HG03460 (cell line): ENCODE measurements at regions not wholly inside any gene's neighbourhood (a gene's known extent, or its start where the extent isn't known, plus 50 kb on each side); places are given as distances from the start of the nearest gene placed in this dataset.
A peak's percentile ranks its signal among the peaks of the same experiment; 100 is the strongest.

Experiments used
- ATAC-seq: cut with Tn5 transposase; IDR thresholded peaks from one replicate; pipeline ENCODE4 v1.9.1; 2021; ENCODE audit not compliant: unreplicated experiment

DNA sequence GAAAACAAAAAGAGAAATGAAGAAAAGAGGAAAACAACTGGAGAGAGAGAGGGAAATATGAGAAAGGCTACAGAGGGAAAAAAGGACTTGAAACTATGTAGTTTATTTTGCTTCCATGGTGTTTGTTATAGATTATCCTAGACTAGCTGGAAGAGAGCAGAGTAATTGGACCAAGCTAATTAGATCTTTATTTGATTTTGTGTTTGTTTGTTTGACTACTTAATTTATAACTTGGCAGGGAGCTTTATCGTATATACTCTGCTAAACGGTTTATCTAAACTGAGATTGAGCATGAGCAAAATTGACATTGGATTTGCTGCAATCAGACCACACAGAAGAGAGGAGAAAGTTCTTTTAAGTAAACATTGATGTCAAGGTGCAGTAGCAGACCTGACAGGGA lies 443.8 kb upstream of the USP24 start:
- ATAC-seq: no peak

GRCh38 chr1:55654750-55655149 lies 439.6 kb upstream of the USP24 start:
- ATAC-seq: no peak

- no peak for ATAC-seq
Observed at GRCh38 chr1:55654171-55654570, 439.0 kb upstream of the USP24 start.

GRCh38 chr1:55650444-55650843 lies 435.3 kb upstream of the USP24 start:
- no peak for ATAC-seq

- no peak for ATAC-seq
Observed at GRCh38 chr1:55646181-55646580, 431.0 kb upstream of the USP24 start.

DNA sequence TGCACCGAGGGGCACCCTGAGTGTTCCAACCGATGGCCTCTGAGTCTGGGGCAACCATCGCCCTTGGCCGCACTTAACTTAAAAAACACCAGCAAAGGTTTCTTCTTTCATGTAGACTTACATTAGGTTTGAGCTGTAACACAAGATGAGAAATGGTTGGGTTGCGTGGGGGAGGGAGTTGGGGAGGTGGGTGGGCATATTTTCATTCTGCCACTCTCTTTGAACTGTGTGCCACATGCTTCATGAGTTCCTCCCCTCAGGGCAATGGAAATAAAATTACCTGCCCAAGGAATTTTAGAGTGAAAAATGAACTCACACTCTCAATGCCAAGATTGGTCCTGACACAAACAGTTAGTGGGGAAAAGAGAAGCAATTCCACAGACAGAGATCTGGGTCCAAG lies 430.1 kb upstream of the USP24 start:
- ATAC-seq: no peak

- ATAC-seq: no peak
Observed at GRCh38 chr1:55641947-55642346, 426.8 kb upstream of the USP24 start.

DNA sequence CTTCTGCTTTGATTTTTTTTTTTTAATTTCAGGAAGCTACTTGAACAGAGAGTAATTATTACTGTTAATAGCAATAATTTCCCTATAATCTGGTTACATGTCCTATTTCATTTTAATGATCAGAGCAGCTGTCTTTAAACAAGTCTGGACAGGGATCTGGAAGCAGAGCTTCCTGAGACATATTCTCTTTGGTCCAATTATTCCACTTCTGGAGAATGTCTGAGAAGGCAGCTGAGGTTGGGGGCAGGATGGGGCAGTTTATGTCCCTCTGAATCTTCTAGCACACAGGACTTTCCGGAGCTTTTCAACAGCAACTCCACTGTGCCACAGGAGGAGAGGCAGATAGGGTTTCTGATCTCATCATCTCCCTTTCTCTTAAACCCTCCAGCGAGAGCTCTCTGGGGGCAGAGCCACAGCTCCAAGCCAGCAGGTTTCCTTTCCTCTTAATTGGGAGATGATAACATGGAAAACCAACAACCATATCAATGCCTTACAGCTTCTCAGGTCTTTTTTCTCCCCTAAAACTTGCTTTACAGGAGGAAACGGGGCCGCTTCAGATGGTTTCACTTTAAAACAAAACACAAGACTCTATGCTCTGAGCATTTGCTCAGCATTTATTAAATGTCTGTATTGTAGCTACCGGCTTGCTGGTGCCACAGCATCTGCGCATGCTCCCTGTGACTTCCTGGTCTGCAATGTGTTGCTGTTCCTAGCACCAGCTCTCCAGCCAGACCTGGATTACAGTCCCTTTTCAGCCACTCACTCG lies 425.7 kb upstream of the USP24 start:
- ATAC-seq: peak; percentile 73

DNA sequence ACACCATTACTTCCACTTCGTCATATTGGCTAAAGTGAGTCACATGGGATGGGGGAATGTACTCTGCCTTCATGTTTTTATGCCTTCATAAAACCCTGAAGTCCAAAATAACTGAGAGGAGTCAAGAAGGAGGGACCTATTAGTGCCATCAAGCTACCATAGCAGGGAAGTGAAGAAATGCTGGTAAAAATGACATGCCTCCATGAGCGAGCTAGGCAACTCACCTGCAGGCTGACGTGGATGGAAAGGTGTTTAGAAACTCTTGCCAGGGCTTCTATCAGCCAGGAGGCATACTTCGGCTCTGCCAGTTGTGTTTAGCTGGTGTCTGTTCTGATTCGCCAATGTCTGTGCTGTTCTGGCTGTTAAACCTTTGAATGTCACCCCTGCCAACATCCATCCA lies 424.4 kb upstream of the USP24 start:
- ATAC-seq: no peak

DNA sequence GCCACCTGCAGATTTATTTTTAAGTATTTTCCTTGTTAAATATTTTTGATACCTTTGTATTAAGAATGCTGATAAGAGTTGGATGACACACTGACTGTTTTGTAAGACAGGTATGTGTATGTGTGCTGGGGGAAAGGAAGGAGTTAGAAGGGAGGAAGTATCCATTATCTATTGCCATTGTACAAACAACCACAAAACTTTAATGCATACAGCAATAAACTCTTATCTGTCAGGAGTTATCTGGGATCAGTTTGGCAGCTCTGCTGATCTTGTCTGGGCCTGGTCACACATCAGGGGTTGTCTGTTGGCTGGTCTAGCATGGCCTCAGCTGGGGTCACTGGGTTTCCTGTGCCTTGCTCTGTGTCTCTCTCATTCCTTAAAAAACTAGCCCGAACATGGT lies 423.9 kb upstream of the USP24 start:
- no peak for ATAC-seq

- no peak for ATAC-seq
Observed at GRCh38 chr1:55636696-55637095, 421.5 kb upstream of the USP24 start.

- no peak for ATAC-seq
Observed at GRCh38 chr1:55635856-55636255, 420.7 kb upstream of the USP24 start.

GRCh38 chr1:55634516-55634915 lies 419.4 kb upstream of the USP24 start:
- no peak for ATAC-seq

DNA sequence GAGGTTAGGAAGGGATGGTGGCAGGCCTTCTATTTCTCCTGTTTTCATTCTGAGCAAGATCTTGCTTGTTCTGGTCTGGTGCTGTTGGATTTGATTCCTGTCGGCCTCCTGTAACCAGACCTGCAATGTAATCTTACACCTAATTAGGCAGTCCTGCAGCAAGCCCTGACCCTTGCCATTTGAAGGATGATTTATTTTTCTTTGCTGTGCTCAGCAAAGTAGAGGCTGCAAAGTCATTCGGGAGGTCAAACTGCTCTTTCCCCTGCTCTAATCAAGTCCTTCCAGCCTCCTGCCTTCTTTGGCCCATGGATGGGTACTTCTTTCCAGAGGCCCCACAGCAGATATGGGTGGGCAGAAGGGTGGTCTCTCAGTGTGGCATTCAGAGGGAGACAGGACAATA lies 417.7 kb upstream of the USP24 start:
- no peak for ATAC-seq

GRCh38 chr1:55632058-55632457 lies 416.9 kb upstream of the USP24 start:
- ATAC-seq: no peak

DNA sequence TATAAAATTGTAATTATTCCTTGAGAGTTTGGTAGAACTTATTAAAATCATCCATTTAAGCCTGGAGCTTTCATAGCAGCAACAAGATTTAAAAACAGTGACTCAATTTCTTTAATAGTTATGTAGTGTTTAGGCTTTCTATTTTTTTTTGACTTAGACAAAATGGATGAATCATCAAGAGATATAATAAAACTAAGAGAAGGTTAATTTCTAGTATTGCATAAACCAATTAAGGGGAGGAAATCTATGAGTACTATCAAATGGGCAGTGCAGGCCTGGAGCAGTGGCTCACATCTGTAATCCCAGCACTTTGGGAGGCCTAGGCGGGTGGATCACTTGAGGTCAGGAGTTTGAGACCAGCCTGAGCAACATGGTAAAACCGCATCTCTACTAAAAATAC lies 416.3 kb upstream of the USP24 start:
- ATAC-seq: no peak

DNA sequence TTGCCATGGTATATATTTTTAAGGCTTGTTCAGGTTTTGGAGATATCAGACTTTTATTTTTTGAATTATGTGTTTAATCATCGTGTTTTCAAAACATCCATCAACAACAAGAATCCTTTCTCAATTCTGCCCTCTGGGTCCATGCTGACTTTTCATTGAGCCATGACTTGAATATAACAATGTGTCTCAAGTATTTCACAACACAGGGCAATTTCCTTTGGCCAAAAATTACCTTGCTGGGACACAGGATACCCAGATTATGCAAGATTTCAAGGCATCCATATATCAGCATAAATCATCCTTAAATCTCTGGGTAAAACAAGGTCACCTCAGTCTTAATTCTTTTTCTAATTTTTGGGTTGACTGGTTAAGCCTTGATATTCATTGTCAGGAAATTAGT lies 411.2 kb upstream of the USP24 start:
- ATAC-seq: no peak

DNA sequence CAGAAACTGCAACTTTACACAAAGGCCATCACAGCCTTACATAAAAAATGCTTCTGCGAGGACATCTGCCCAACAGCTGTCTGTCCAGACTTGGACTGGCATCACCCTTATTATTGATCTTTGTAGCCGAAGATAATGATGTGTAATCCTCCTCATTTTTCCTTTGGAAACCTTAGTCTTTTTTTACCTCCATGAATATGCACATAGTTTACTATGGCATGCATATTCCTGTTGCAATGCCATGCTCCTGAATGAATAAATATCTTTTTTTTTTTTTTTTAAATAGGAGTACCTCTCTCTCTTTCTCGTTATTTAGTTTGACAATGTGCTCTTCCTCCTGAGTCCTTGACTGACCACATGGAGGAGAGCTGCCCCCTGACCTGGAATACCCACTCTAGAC lies 409.6 kb upstream of the USP24 start:
- no peak for ATAC-seq

GRCh38 chr1:55623311-55623710 lies 408.1 kb upstream of the USP24 start:
- no peak for ATAC-seq

DNA sequence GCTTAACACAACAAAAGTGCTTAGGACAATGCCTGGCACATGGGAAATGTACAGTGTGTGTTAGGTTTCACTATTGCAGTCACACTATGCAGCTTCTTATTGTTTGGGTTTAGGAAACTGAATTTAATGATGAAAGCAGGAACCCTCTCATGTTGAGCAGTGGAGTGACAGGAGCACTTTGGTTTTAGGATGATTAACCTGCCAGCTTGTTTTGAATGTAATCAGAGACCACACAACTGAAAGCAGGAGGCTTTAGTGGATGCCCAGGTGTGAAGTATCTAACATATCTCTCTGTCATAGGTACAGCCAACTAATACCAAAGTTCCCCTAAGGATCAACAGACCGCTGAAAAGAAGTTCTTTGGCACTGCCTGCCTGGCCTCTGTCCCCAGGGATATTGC lies 406.9 kb upstream of the USP24 start:
- no peak for ATAC-seq

- ATAC-seq: no peak
Observed at GRCh38 chr1:55618199-55618598, 403.0 kb upstream of the USP24 start.

DNA sequence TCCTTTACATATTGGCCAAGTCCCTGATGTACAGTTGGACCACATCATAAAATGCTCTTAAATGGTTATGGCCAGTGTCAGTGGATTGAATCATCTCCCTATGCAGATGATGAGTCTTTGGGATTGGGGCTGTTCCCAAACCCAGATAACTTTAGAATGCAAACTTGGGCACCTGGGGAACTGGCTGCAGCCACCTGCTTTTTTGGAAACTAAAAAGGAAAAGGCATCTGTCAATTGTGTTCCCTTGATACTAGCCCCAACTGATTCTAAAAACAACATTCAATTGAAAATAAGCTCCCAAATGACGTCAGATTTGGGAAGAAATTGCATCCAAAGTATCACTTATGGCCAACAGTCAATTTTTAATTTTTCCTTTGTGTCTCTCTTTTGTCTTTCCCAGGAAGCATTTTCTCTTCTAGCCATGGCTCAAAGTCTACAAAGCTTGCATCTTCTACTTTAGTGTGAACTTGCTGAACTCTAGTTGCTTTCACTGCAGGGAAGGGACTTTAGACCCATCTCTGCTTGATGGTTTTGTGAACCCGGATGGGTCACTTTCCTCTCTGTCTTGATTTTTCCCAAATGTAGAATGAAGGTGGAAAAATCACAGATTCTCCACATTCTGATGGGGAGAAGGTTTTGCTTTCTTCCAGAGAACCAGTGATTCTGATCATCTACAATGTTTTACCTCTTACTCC lies 402.3 kb upstream of the USP24 start:
- ATAC-seq: no peak

DNA sequence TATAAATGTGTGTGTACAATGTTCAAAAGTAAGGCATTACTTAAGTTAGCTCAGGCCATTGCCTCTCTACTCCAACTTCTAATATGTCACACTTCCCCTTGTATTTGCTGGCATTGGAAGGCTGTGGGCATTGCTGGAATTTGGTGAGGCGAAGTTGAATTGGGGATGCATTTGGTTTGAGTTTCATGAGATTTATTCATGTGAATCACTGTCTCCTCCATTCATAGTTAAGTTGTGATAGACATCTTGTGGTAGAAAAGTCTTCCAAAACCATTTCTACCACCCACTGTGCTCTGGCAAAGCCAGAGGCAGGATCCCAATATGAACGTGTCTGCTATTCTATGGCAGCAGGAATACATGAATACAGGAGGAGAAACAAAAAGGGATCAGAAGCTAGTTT lies 397.8 kb upstream of the USP24 start:
- ATAC-seq: no peak
